GM18951 (cell line): ENCODE measurements at regions not wholly inside any gene's neighbourhood (a gene's known extent, or its start where the extent isn't known, plus 50 kb on each side); places are given as distances from the start of the nearest gene placed in this dataset.

ENCODE experiments used
- POLR2A ChIP-seq: IDR thresholded peaks from 4 replicates; pipeline ENCODE4 v1.6.1; 2011; ENCODE audit warnings: mild to moderate bottlenecking; ENCODE audit not compliant: insufficient read length, insufficient read depth; ENCODE audit errors: extremely low read depth
- in situ Hi-C: fragments of 300-500 bp; cut with MboI; formaldehyde crosslinking; loops from one replicate; pipeline ENCODE4 v1.12.0; 2022; ENCODE audit warnings: low sequenced_read_pairs, mixed read lengths, inconsistent platforms; ENCODE audit not compliant: unreplicated experiment

DNA sequence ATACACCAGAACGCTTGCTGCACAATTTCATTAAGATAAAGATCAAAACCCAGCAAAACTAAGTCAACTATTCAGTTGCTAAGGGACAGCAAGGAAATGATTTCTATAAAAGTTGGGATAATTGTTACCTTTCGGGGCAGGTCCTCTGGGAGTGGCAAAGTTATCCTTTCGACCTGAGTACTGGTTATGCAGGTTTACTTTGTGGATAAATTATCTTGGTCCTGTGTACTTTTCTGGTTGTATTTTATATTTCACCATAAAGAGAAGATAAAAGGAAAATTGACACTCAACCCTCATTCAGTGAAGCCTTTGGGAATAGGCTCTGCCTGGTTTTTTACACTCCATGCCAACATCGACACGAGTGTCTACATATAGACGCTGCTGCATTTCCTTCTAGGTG lies 146.5 kb downstream of the SYK start:
- TF ChIP-seq POLR2A, result no peak
- in situ Hi-C loops, result no loop called here

DNA sequence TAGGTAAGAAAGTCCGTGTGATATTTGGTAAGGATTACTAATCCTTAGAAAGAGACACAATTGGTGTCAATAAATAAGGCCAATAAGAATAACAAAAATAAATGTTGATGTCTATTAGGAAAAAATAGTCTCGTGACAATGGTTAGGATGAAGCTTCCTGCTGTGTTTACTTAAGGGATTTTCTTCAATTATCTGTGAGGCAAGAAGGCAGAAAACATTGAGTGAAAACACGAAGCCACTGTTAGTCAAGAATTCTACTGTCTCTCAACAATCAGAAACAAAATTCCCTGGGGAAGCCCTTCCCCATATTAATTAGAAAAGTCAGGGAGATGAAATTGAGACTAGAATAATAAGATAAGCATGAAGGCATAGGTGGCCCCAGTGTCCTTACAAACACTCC lies 149.0 kb downstream of the SYK start:
- in situ Hi-C loops, result no loop called here
- no peak for TF ChIP-seq POLR2A

DNA sequence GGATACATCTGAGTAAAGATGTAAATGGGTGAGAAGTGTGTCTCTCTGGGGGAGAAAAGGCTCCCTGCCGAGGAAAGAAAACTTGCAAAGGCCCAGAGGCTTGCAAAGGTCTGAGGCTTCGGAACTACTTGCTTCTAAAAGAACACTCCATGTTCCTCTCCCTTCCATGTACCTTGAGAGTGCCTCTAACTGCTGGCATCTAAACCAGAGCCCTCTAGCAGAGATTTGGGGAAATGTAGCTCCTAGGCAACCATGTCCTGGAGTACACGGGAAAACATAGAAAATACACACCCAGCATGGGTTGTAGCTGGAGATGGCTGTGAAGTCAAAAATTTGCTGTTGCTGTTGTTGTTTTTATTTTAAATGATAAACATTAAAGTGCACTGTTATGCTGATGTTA lies 151.6 kb downstream of the SYK start:
- in situ Hi-C loops, result no loop called here
- no peak for TF ChIP-seq POLR2A

DNA sequence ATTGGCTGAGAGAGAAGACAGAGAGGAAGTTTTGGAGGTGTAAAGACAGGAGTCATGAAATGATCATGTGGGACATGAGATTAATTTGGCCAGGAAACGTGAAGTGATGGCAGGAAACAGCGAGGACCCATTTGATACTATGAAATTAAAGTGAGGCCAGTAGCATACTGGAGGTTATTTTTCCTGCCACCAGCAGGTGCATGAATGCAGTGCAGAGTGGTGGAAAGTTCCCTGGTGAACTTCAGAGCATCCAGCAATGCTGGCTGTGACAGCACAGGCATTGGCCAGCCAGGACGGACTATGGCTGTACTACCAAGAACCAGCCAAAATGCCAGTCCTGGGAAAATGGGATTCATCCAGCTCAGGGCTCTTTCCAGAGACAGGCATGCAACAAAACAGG lies 152.2 kb downstream of the SYK start:
- in situ Hi-C loops, result no loop called here
- TF ChIP-seq POLR2A, result no peak

DNA sequence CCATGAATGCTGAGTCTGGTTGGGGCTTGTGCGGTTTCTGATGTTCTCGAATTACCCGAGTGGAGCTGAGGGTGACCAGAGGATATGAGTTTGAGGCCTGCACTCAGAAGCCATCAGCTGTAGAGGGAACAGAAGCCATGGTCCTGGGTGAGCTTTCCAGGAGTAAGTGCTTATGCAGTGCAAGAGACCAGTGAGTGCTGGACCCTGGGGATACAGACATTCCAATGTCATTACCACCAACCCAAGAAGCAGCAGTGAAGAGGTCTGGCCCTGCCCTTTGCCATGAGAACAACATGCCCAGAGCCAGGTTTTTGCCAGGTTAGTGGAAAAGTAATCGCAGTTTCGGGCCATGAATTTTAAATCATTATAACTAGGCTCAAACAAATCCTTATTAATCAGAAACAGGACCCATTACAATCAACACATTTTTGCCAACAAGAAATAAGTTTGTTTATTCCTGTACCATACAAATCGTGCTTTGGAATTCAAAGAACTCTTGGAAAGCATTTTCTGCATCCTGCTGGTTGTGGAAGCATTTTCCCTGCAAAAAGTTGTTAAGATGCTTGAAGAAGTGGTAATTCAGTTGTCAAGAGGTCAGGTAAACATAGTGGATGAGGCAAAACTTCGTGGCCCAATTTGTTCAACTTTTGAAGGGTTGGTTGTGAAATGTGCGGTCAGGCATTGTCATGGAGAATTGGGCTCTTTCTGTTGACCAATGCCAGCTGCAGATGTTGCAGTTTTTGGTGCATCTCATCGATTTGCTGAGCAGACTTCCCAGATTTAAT lies 154.6 kb downstream of the SYK start:
- in situ Hi-C loops, result no loop called here

DNA sequence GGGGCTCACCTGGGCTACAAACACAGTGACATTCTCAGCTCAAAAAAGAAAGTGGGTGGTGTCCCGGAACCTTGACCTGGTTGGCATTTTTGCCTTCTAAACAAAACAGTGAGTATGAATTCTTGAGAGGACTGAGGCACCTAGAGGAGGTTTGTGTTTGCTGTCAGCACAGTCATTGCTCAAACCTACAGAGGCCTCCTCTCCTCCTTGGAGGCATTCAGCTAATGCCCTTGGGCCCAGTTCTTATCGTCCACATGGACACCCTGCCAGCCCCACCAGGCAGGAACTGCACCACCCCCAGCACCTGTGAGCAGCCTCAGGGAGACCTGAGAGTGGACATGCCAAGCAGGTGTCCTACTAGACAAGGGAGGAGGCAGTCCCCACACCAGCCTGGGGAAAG lies 156.7 kb downstream of the SYK start:
- in situ Hi-C loops, result no loop called here
- no peak for TF ChIP-seq POLR2A

More for the DNA sequence above, 154.6 kb downstream of the SYK start:
- TF ChIP-seq POLR2A, result no peak

DNA sequence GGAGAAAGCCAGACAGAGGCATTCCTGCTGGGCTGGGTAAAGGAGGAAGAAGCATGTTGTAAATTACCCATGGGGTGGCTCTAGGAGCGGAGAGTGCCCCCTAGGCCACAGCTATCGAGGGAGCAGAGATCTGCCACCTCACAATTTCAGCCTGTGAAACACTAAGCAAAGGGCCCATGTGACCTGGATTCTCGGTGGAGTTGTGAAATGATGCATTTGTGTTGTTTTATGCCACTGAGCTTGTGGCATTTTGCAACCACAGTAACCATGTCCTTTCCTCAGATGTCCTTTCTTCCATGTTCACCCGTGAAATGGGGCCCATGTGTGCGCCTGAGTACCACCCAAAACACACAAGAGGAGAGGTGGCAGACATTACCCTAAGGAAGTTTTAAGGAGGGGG lies 159.3 kb downstream of the SYK start:
- TF ChIP-seq POLR2A, result no peak
- in situ Hi-C loops, result no loop called here

DNA sequence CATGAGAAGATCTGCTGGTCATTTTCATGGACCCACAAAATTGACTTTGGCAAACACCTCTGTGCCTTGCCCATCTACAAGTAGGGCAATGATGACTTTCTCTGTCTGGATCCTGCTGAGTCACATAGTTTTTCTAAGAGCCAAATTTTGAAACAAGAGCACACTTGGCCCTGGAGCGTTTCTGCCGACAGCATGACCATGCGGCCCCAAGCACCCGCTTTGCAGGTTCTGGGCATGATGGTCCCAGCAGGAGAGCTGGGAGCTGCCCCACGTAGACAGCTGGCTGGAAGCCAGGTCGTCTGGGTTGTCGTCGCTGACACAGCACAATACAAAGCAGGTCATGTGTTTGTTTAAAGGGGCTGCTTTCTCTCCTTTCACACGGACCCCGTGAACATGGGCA lies 159.8 kb downstream of the SYK start:
- in situ Hi-C loops, result no loop called here
- no peak for TF ChIP-seq POLR2A

DNA sequence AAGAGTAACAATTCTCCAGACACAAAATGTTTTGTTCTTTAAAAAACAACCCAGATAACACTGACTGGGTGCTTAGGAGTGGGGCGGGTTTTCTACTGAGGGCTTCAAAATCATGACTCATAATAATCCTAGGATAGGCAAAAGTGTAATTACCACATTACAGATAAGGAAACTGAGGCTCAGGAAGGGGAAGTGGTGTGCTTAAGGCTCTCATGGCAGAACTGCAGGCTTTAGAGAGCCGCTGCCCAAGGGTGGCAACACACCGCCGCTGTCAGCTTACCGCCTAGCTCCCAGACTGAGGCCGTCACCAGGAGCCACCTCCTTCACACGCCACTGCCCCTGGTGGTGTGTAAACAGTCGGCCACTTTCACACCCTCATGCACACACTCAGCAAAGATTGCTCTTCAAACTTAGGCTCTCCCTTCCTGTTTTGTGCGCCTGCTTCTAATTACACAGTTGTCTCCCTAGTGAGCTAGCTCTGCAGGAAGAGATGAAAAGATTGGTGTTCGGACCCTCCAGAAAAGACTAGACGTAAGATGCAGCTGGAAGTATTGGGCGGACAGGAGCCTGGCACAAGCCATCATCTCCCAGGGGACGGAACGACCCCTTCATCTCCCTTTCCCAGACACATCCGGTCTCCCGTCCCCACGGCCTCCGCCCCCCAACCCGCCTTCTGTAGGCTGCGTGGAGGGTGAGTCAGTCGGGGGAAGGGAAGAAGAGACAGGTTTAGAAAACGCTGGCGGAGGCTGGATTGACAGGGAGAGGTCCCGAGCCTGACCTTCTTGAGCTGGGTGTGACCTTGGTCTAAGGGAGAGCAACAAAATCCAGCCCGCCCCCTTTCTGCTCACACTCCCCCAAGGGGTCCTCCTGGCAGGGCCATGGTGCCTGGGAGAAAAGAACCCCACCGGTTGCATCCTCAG lies 162.7 kb downstream of the SYK start:
- no peak for TF ChIP-seq POLR2A
- in situ Hi-C loops, result no loop called here

DNA sequence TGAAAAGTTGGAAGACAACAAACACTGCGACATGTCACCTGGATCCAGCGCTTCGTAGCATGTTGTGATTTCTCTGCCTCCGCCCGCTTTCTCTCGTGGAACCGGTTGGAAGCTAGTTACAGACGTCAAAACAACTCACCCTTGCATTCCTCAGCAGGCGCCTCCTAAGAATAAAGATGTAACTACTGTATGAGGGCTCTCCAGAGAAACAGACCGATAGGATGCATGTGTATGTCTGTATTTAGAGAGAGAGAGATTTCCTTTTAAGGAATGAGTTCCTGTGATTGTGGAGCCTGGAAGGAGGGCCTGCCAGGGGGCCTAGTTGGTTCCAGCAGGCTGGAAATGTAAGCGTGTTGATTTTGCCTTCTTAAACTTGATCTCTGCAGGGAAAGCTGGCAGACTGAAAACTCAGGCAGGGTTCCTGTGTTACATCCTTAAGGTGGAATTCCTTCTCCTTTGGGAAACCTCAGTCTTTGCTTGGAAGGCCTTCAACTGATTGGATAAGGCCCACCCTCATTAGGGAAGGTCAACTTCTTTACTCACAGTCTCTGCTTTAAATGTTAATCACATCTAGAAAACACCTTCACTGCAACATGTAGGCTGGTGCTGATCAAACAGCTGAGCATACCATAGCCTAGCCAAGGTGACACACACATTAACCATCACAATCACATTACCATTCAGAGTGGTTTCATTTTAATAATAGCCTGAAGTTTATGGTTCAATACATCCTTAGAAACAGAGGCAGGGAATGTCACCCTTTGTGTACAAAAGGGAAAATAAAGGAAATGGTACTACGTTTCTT lies 163.8 kb downstream of the SYK start:
- no peak for TF ChIP-seq POLR2A
- in situ Hi-C loops, result no loop called here

DNA sequence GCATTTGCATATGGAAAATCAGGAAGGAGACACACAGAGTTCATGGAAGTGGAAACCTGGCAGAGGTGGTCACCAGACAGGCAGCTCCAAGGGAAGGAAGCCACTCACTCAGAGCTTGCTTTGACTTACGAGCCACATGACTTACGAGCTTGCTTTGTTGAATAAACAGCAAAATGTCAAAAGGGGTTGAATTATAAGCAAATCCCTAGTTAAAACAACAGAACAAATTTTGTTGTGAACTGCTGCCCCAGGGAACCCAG lies 164.3 kb downstream of the SYK start:
- in situ Hi-C loops, result no loop called here
- no peak for TF ChIP-seq POLR2A

DNA sequence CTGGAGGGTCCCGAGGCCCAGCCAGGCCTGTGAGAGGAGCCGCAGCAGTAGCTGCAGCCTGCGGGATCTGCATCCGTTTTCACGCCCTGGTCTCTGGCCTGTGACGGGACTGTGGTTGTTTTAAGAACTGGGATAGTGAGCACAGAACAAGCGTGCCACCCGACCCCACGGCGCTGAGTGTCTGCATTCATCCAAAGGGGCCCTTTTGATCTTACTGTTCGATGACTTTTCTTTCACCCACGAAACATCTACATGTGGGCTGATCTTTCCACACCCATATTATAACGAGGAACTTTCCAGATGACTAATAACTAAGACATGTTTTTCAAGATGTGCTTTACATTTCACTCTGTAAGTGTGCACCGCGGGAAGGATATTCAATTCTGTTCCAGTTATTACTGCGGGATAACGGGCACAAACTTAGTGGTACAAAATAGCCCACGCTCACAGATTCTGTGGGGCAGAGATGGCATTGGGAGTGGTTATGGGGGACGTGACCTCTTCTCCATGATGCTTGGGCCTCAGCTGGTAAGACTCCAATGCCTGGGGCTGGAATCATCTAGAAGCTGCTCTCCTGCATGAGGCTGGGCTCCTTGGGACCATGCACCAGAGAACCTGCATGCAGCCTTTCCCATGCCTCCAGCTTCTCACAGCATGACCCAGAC lies 165.0 kb downstream of the SYK start:
- in situ Hi-C loops, result no loop called here
- TF ChIP-seq POLR2A, result no peak

DNA sequence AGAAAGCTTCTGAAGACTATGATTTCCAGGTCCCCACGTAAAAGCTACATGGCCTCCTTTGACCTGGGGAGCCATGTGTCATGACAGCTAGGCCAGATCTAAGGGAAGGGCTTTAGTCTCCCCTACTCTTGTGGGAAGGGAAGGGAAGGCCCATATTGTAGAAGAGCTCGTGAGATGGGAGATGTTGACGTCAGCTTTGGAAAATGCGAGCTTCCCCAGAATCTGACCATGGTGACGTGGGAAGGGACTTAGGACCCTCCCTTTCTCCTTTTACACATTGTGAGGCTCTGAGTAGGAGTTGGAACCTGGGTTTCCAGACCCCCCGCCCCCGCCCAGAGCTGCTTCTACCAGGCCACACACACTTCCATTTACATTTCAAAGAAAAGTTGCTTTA lies 165.5 kb downstream of the SYK start:
- TF ChIP-seq POLR2A, result no peak
- in situ Hi-C loops, result no loop called here

DNA sequence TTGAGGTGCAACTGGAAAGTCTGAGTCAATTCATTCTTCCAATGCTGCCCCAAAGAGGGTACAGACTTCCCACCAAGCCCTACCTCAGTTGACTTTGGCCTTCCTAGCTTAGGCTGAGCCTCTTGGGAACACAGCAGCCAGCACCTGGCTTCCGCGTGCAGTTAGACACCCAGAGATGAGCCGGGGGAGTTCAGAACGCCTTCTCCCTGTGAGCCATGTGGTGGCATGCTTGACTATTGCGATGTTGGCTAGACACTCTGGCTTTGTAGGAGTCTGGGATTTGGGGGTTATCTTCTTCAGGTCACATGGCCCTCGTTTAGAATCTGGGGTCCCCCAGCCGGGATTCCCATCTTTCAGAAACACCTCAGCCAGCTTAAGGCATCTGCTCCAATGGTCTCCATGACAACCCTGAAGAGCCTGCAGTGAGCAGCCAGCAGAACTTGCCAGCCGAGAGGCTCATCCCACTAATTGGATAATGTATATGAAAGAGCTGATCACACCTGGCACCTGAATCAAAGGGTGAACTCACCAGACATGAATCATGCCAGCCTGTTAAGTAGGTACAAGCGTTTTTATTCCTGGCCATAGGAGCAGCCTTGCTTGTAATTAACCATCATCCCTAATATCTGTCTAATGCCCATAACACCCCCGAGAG lies 167.5 kb downstream of the SYK start:
- in situ Hi-C loops, result no loop called here
- TF ChIP-seq POLR2A, result no peak
